ENCODE measurements at regions not wholly inside any gene's neighbourhood (a gene's known extent, or its start where the extent isn't known, plus 50 kb on each side); places are given as distances from the start of the nearest gene placed in this dataset.

DNA sequence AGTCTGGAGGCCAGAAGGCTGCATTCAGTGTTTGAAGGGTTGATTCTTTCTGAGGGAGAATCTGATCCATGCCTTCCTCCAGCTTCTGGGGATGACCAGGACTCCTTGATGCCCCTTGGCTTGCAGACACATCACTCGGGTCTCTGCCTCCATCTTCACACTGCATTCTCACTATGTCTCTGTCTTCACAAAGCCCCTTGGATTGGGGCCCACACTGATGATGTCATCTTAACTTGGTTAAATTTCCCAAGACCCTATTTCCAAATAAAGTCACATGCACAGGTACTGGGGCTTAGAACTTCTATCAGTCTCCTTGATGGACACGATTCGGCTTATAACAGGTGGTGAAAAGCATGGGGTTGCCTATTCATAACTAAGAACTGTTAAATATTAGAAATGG is 112.1 kb upstream of the MYOCD start:
- no peak for TF ChIP-seq KAT7 (CRISPR knock-in tag; IDR thresholded peaks at IDR 0.05; ENCODE audit: borderline replicate concordance)
- Mint-ChIP-seq H3K36me3 (no peaks in the 10 kb centered on the region), H3K4me3 (no peak overlapping the region), H3K27me3 (ENCODE audit: low read depth) (no peaks in the 10 kb centered on the region), H3K27ac (no peak overlapping the region), H3K9me3 (no peaks in the 10 kb centered on the region), H3K4me1 (no peaks in the 10 kb centered on the region)
- ATAC-seq (no peak), DNase-seq (ENCODE audit: low spot score) (no peak)
- POLR2A ChIA-PET = no interaction called here
- CTCF ChIA-PET = interaction anchor here (2.3 kb wide), 1 partner anchor 8 kb away, joined by 11 read pairs; no protein-coding TSS in a partner anchor

DNA sequence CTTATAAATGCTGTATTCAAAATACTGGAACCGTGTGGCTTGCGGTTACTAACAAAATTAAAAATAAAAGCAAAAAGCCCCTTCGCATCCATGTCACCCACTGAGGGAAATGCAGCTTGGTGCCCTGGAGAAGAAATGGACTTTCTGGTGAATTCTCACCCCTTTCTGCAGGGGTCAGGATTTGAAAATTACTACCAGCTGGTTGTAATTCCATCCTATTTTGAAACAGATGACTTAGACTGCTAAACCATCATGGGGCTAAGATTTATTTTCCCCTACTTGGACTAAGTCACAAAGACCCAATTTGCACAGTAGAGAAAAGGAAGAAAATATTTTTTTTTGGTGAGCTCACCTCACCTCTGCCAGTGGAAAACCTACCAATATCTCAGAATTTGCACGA is 111.4 kb upstream of the MYOCD start:
- POLR2A ChIA-PET = no interaction called here
- no peak overlapping the region for H3K4me3 Mint-ChIP-seq
- H3K27ac Mint-ChIP-seq = no peak overlapping the region
- CTCF ChIA-PET = interaction anchor here (2.3 kb wide), 1 partner anchor 8 kb away, joined by 11 read pairs; no protein-coding TSS in a partner anchor
- DNase-seq (ENCODE audit: low spot score) = no peak
- H3K36me3 Mint-ChIP-seq = no peaks in the 10 kb centered on the region
- H3K4me1 Mint-ChIP-seq = no peaks in the 10 kb centered on the region
- ATAC-seq = no peak
- H3K27me3 Mint-ChIP-seq (ENCODE audit: low read depth) = no peaks in the 10 kb centered on the region
- TF ChIP-seq ZNF425 (CRISPR knock-in tag; conservative IDR thresholded peaks at IDR 0.05) (no peak), ELF4 (CRISPR knock-in tag; IDR thresholded peaks at IDR 0.05; ENCODE audit: low read depth) (no peak)
- no peaks in the 10 kb centered on the region for H3K9me3 Mint-ChIP-seq

DNA sequence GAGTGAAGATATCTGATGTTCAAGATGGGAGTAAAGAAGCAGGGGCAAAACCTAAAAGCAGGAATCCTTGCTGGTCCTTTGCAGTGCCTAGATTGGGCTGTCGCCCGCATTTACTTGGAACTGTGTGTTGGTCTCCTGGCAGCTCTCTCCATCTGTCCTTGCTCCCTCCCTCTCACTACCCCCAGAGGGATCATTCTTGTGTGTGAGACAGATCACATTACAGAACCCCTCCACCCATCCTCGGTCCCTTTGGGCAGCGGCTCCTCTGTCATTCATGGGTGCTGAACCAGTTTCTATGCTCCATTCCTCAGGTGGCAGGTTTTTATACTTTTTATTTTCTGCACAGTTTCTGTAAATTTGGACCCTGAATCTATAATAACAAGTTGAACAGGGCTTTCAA is 99.4 kb upstream of the MYOCD start:
- ChIA-PET CTCF (interaction anchor here (0.6 to 2.0 kb wide), 4 partner anchors 20 to 356 kb away, joined by 3 to 11 read pairs (median 6); partner anchors contain the start of gene MYOCD), POLR2A (interaction anchor here (1.4 kb wide), 1 partner anchor 58 kb away, joined by 3 read pairs; no protein-coding TSS in a partner anchor)
- no peak for TF ChIP-seq RELA (CRISPR knock-in tag; IDR thresholded peaks at IDR 0.05; ENCODE audit: borderline replicate concordance)
- no peak for TF ChIP-seq ATF2 (CRISPR knock-in tag; IDR thresholded peaks at IDR 0.05; ENCODE audit: borderline replicate concordance, low read depth)
- TF ChIP-seq NFE2L1 (CRISPR knock-in tag; IDR thresholded peaks at IDR 0.05) = no peak
- no peak for TF ChIP-seq RORB (CRISPR knock-in tag; IDR thresholded peaks at IDR 0.05)
- Mint-ChIP-seq H3K36me3 (no peaks in the 10 kb centered on the region), H3K9me3 (no peaks in the 10 kb centered on the region), H3K4me3 (no peak overlapping the region), H3K27me3 (ENCODE audit: low read depth) (no peaks in the 10 kb centered on the region), H3K4me1 (peaks cover 22% of the 10 kb centered on the region), H3K27ac (no peak overlapping the region)
- ATAC-seq (peak; percentile 92), DNase-seq (ENCODE audit: low spot score) (peak; percentile 23)

DNA sequence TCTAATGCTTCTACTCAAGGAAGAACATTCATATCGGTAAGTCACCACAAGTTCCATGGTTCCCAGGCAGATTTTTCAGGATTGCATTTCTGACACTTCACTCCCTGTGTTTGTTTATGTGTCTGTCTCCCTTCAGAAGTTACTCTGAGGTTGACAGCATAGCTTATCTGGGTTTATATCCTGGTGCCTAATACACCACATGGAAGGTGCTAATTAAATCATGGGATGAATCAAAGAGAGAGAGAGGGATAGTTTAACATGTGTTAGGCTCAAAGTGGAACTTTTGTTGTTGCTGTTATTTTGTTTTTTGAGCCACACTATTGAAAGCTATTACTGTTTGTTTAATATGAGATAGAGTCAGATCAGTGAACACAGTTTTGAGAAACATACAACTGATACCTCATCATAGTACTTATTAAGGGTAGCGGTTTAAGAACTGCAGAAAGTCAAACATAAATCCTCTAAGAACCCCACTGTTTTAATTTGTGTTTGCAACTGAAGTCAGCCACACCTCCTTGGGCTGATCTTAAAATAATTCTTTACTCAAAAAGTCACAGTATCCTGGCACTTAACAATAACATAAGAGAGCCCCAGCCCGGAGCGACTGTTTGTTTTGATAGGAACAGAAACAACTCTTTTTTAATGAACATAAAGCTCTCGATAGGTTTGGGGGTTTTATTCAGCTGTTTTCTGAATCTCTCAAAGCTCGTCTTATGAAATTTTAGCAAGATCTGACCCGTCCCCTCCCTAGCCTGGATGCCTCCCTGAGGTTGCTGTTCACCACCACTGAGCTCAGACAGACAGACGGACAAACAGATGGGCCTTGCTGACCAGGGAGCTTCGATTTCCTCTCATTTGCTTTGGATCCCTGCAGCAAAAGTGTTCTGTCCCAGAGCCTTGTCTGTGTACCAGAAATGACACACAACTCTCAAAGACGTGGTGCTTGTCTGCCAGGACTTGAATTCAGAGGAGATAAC is 98.3 kb upstream of the MYOCD start:
- ChIA-PET POLR2A (interaction anchor here (1.4 kb wide), 1 partner anchor 57 kb away, joined by 3 read pairs; no protein-coding TSS in a partner anchor), CTCF (interaction anchor here (1.0 to 2.0 kb wide), 5 partner anchors 22 to 225 kb away, joined by 3 to 11 read pairs (median 5); partner anchors contain the start of gene MYOCD)
- DNase-seq (ENCODE audit: low spot score) (no peak), ATAC-seq (no peak)
- Mint-ChIP-seq H3K36me3 (no peaks in the 10 kb centered on the region), H3K27me3 (ENCODE audit: low read depth) (no peaks in the 10 kb centered on the region), H3K9me3 (peaks cover 6% of the 10 kb centered on the region), H3K4me3 (no peak overlapping the region), H3K4me1 (peaks cover 22% of the 10 kb centered on the region), H3K27ac (peak overlapping the region; percentile 25; the same call in 1 of the 2 replicates)
- no peak for TF ChIP-seq ZNF281 (CRISPR knock-in tag; IDR thresholded peaks at IDR 0.05)
- TF ChIP-seq ESRRA (CRISPR knock-in tag; IDR thresholded peaks at IDR 0.05; ENCODE audit: borderline replicate concordance) = no peak
- no peak for TF ChIP-seq NR1H2 (CRISPR knock-in tag; IDR thresholded peaks at IDR 0.05)
- TF ChIP-seq MYBL2 (CRISPR knock-in tag; IDR thresholded peaks at IDR 0.05) = no peak
- TF ChIP-seq, protein P1, sequence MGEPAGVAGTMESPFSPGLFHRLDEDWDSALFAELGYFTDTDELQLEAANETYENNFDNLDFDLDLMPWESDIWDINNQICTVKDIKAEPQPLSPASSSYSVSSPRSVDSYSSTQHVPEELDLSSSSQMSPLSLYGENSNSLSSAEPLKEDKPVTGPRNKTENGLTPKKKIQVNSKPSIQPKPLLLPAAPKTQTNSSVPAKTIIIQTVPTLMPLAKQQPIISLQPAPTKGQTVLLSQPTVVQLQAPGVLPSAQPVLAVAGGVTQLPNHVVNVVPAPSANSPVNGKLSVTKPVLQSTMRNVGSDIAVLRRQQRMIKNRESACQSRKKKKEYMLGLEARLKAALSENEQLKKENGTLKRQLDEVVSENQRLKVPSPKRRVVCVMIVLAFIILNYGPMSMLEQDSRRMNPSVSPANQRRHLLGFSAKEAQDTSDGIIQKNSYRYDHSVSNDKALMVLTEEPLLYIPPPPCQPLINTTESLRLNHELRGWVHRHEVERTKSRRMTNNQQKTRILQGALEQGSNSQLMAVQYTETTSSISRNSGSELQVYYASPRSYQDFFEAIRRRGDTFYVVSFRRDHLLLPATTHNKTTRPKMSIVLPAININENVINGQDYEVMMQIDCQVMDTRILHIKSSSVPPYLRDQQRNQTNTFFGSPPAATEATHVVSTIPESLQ (CRISPR knock-in tag; IDR thresholded peaks at IDR 0.05) = no peak
- no peak for TF ChIP-seq RORB (CRISPR knock-in tag; IDR thresholded peaks at IDR 0.05)
- TF ChIP-seq TEAD4 (CRISPR knock-in tag; IDR thresholded peaks at IDR 0.05) = no peak
- TF ChIP-seq ZNF219 (CRISPR knock-in tag; IDR thresholded peaks at IDR 0.05; ENCODE audit: borderline replicate concordance) = no peak
- TF ChIP-seq SMAD3 (CRISPR knock-in tag; IDR thresholded peaks at IDR 0.05; ENCODE audit: borderline replicate concordance) = no peak
- TF ChIP-seq ZBTB43 (CRISPR knock-in tag; IDR thresholded peaks at IDR 0.05) = no peak
- TF ChIP-seq ZNF416 (CRISPR knock-in tag; IDR thresholded peaks at IDR 0.05) = no peak

Data from WTC11 (cell line).